Brain microvascular endothelial cell (primary cell): ENCODE measurements at regions not wholly inside any gene's neighbourhood (a gene's known extent, or its start where the extent isn't known, plus 50 kb on each side); places are given as distances from the start of the nearest gene placed in this dataset.

Experiments
- DNase-seq: peaks from one replicate; pipeline ENCODE4 v3.0.0-alpha.2; 2020
- H3K27ac ChIP-seq: fragments of 250-450 bp; sonication (Bioruptor Pico); 2 replicates; pipeline ENCODE4 v1.5.1; 2020; ENCODE audit warnings: mild to moderate bottlenecking, moderate library complexity
- H3K27me3 ChIP-seq: fragments of 250-450 bp; sonication (Bioruptor Pico); replicated peaks from 2 replicates; pipeline ENCODE4 v1.5.1; 2020; ENCODE audit warnings: mild to moderate bottlenecking
- H3K36me3 ChIP-seq: fragments of 250-450 bp; sonication (Bioruptor Pico); replicated peaks from 2 replicates; pipeline ENCODE4 v1.5.1; 2020; ENCODE audit warnings: mild to moderate bottlenecking
- H3K4me3 ChIP-seq: 2 replicates; pipeline ENCODE4 v1.5.1; 2011; ENCODE audit warnings: low read depth, mild to moderate bottlenecking, control low read depth, low read length, moderate library complexity
- in situ Hi-C: cut with HindIII; loops from 2 replicates; pipeline ENCODE4 v1.10.0; 2017; ENCODE audit warnings: low sequenced_read_pairs, low pct_ligation_motif_present
- TF ChIP-seq, protein P1 (sequence below): IDR thresholded peaks from 2 replicates; pipeline ENCODE4 v1.5.1; 2011; ENCODE audit warnings: low read depth, mild to moderate bottlenecking, moderate library complexity, low read length, control low read depth, inconsistent platforms; ENCODE audit errors: missing control alignments

DNA sequence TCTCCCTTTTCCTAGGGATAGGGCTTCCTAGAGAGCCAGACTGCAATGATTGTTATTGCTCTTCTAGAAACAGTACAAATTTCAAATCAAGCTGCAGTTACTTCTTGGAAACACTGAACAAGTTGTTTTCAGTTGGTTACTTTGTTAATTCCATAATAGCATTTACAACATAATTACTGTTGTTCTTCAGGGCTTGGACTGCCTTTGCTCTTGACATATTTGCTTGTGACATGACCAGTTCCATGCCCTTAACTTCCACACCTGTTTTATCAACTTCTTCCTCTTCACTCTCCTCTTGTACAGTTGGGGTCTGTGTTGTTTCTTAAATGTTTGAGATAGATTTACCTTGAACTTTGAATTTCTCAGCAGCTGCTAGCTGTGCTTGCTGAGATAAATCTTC is 104.4 kb downstream of the SEC23IP start:
- no peak overlapping the region for H3K4me3 ChIP-seq
- no peak overlapping the region for H3K27ac ChIP-seq
- H3K27me3 ChIP-seq, result no peaks in the 10 kb centered on the region
- in situ Hi-C loops, result no loop called here
- TF ChIP-seq, protein P1, sequence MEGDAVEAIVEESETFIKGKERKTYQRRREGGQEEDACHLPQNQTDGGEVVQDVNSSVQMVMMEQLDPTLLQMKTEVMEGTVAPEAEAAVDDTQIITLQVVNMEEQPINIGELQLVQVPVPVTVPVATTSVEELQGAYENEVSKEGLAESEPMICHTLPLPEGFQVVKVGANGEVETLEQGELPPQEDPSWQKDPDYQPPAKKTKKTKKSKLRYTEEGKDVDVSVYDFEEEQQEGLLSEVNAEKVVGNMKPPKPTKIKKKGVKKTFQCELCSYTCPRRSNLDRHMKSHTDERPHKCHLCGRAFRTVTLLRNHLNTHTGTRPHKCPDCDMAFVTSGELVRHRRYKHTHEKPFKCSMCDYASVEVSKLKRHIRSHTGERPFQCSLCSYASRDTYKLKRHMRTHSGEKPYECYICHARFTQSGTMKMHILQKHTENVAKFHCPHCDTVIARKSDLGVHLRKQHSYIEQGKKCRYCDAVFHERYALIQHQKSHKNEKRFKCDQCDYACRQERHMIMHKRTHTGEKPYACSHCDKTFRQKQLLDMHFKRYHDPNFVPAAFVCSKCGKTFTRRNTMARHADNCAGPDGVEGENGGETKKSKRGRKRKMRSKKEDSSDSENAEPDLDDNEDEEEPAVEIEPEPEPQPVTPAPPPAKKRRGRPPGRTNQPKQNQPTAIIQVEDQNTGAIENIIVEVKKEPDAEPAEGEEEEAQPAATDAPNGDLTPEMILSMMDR, result no peak
- DNase-seq, result no peak
- H3K36me3 ChIP-seq, result no peaks in the 10 kb centered on the region

DNA sequence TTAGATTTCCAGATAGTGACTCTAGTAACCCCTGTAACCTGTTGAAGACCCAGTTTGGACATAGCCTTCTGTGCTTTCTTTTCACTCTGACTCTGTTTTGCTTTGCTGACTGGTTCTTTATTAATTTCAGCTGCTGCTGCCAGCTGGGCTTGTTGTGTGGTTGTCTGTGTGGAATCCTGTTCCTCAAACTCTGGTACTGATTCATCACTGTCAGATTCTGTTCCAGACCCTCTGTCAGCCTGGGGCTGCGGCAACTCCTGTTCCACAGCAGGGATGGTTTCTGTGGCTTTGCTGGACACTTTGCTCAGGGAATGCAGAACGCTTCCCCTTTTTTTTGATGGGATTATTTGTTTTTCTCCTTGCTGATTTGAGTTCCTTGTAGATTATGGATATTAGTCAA is 104.9 kb downstream of the SEC23IP start:
- in situ Hi-C loops, result no loop called here
- no peak overlapping the region for H3K4me3 ChIP-seq
- H3K27ac ChIP-seq, result no peak overlapping the region
- H3K27me3 ChIP-seq, result no peaks in the 10 kb centered on the region
- no peaks in the 10 kb centered on the region for H3K36me3 ChIP-seq
- no peak for DNase-seq
- TF ChIP-seq, protein P1, result no peak

DNA sequence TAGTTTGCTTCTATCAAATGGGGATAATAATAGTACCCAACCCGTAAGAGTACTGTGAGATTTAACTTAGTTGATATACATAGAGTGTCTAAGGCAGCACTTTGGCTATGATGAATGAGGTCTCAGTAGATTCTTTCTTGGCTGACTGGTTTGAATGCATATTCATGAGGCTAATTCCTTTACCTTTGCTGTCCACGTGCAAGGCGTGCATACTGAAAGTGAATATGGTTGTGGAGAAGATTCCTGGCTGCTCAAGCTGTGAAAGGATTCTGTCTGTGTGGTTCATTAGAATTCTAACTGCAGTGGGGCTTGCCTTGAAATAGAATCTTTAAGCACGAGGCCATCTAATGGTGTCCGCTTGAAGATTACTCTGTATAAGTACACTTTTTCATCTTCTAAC is 110.3 kb downstream of the SEC23IP start:
- in situ Hi-C loops, result no loop called here
- no peaks in the 10 kb centered on the region for H3K36me3 ChIP-seq
- no peaks in the 10 kb centered on the region for H3K27me3 ChIP-seq
- TF ChIP-seq, protein P1, result no peak
- H3K27ac ChIP-seq, result no peak overlapping the region
- H3K4me3 ChIP-seq, result no peak overlapping the region
- DNase-seq, result no peak

DNA sequence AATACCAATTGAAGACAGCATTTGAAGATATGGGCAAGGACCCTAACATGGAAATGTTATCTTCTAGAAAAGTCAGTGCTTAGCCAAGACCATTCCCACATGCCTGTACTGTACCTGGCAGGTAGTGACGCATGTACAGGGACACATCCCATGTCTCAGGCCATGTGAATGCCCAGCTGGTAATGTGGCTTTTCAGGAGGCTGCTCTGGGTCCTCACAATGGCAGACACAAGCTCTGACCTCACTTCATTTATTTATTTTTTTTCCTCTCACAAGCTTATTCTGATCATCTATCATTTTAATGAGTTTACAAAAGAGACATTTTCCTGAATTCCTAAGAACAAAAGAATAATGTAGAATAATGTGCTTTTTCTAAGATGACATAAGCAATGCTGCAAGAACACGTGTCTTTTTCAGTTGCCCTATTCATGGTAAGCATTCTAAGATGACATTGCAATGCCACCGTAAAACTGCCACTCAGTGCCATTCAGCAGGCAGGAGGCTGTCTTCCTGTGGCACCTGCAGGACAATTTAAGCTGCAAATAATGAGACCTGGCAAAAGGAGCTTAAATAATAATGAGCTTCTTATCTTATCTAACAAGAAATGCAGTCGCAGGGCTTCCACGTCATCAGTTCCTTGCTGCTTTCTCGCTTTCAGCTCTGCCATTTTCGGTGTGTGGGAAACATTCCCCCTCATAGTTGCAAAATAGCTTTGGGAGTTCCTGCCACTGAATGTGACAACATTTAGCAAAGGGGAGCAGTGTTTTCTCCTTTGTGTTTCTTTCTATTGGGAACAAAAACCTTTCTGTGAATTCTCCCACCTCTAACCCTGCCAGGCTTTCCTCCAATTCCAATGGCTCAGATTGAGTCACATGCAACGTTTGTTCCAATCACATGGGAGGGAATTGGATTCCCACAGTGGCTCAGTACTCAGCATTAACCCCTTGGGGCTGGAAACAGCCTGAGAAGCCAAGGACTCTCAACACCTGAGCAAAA is 113.0 kb downstream of the SEC23IP start:
- H3K27me3 ChIP-seq, result no peaks in the 10 kb centered on the region
- no peak for DNase-seq
- TF ChIP-seq, protein P1, result no peak
- in situ Hi-C loops, result no loop called here
- no peaks in the 10 kb centered on the region for H3K36me3 ChIP-seq
- no peak overlapping the region for H3K4me3 ChIP-seq
- no peak overlapping the region for H3K27ac ChIP-seq

DNA sequence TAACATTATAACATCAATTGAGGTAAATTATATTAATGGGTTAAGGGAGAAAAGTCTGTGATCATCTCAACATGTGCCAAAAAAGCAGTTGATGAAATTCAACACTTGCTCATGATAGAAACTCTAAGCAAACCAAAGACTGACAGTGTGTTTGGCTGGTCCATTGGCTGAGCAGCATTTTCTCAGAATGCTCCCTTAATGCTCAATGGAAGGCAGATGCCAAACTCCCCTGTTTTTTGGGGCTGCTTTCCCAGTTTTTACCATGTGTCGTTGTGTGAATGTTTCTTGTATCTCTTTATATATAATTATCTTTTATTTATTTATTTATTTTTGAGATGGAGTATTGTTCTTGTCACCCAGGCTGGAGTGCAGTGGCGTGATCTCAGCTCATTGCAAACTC is 114.7 kb downstream of the SEC23IP start:
- TF ChIP-seq, protein P1, result no peak
- no peaks in the 10 kb centered on the region for H3K36me3 ChIP-seq
- no peaks in the 10 kb centered on the region for H3K27me3 ChIP-seq
- H3K27ac ChIP-seq, result no peak overlapping the region
- H3K4me3 ChIP-seq, result no peak overlapping the region
- in situ Hi-C loops, result no loop called here
- DNase-seq, result no peak
